ENCODE measurements at regions not wholly inside any gene's neighbourhood (a gene's known extent, or its start where the extent isn't known, plus 50 kb on each side); places are given as distances from the start of the nearest gene placed in this dataset.

DNA sequence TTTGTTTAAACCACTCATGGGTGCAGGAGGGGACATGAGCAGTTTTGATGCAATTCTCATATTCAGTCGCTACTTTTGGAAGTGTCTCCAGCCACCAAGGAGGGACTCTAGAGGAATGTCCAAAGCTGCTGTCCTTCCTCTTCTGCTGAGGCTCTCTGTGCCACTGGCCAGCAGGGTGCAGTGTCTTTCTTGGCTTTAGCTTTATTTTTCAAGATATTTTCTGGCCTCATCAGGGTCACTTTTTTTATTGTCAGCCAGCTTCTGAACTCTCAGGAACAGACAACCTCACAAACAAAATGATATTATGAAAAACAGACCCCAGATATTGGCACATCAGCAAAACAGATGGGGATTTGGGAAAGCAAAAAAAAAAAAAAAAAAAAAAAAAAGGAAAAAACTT is 289.3 kb upstream of the ZSWIM2 start:
- no peak overlapping the region for H2BK5ac ChIP-seq (ENCODE audit: low read depth, low read length, poor library complexity, severe bottlenecking)
- H4K8ac ChIP-seq (ENCODE audit: low read depth in 2 of 2, low read length in 2 of 2) = no peak overlapping the region
- ATAC-seq (ENCODE audit: low read depth) = peak; percentile 65
- intact Hi-C loops (cut with micrococcal nuclease) (loop anchor here (1.0 kb wide), 1 partner anchor 315 kb away; no protein-coding TSS in a partner anchor), dilution Hi-C loops (cut with HindIII; ENCODE audit: low sequenced_read_pairs, unreplicated experiment) (no loop called here), in situ Hi-C loops (cut with MboI; ENCODE audit: low sequenced_read_pairs) (loop anchor here (25.0 kb wide), 1 partner anchor 299 kb away; the partner anchor contains the start of gene CALCRL)
- H4K91ac ChIP-seq (ENCODE audit: insufficient read depth, low read depth, low read length) = no peak overlapping the region
- H3K4me1 ChIP-seq (ENCODE audit: control insufficient read depth, insufficient read depth, low read length) = no peaks in the 10 kb centered on the region
- POLR2A ChIA-PET (ENCODE audit: unreplicated experiment) = interaction anchor here (0.7 kb wide), 1 partner anchor 319 kb away, joined by 18 read pairs; no protein-coding TSS in a partner anchor
- H3K9me1 ChIP-seq (ENCODE audit: insufficient read depth, low read length) = no peaks in the 10 kb centered on the region
- H3K4me2 ChIP-seq (ENCODE audit: low read depth, low read length) = no peak overlapping the region
- no peaks in the 10 kb centered on the region for H3K27me3 ChIP-seq (ENCODE audit: control insufficient read depth, insufficient read depth, low read length)
- no peak overlapping the region for H3K56ac ChIP-seq (ENCODE audit: extremely low read depth, insufficient read depth, low read length)
- no peak overlapping the region for H3K23ac ChIP-seq (ENCODE audit: low read depth, low read length)
- CTCF ChIA-PET = interaction anchor here (0.6 to 1.1 kb wide), 8 partner anchors 13 to 367 kb away, joined by 3 to 4 read pairs (median 4); no protein-coding TSS in a partner anchor
- TF ChIP-seq SMC3 (IDR thresholded peaks at IDR 0.05; ENCODE audit: low read depth, low read length) (0 out of 2 replicates have a peak, but pooled peaks have one; percentile 18), RCOR1 (IDR thresholded peaks at IDR 0.05; ENCODE audit: insufficient replicate concordance, low read length) (no peak), RAD21 (IDR thresholded peaks at IDR 0.05; ENCODE audit: low read length) (peak; percentile 35; the same call in 1 of the 2 replicates)
- TF ChIP-seq, protein P1, sequence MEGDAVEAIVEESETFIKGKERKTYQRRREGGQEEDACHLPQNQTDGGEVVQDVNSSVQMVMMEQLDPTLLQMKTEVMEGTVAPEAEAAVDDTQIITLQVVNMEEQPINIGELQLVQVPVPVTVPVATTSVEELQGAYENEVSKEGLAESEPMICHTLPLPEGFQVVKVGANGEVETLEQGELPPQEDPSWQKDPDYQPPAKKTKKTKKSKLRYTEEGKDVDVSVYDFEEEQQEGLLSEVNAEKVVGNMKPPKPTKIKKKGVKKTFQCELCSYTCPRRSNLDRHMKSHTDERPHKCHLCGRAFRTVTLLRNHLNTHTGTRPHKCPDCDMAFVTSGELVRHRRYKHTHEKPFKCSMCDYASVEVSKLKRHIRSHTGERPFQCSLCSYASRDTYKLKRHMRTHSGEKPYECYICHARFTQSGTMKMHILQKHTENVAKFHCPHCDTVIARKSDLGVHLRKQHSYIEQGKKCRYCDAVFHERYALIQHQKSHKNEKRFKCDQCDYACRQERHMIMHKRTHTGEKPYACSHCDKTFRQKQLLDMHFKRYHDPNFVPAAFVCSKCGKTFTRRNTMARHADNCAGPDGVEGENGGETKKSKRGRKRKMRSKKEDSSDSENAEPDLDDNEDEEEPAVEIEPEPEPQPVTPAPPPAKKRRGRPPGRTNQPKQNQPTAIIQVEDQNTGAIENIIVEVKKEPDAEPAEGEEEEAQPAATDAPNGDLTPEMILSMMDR (conservative IDR thresholded peaks at IDR 0.05; ENCODE audit: low read depth, low read length) = peak; percentile 51
- WGBS, 2 experiments (ENCODE audit: extremely low coverage in 2 of 2, insufficient read length in 1 of 2) = no CpG with 5 or more reads among the region's 1 CpG
- H4K20me1 ChIP-seq (ENCODE audit: insufficient read depth, low read length) = no peaks in the 10 kb centered on the region
- H2AFZ ChIP-seq (replicated peaks; ENCODE audit: low read length, poor library complexity) = no peak overlapping the region
- H3K27ac ChIP-seq (ENCODE audit: insufficient read depth, low read length) = no peak overlapping the region
- H2AK9ac ChIP-seq (replicated peaks; ENCODE audit: low read depth, low read length, poor library complexity) = no peak overlapping the region
- H3K79me1 ChIP-seq (ENCODE audit: low read depth in 1 of 2, low read length in 2 of 2) = no peaks in the 10 kb centered on the region
- no peak overlapping the region for H2BK20ac ChIP-seq (ENCODE audit: low read depth, low read length)
- no peak overlapping the region for H2BK120ac ChIP-seq (ENCODE audit: low read depth, low read length)
- no TSS peak for BruUV-seq (replicated peaks)
- no peak overlapping the region for H2BK15ac ChIP-seq (ENCODE audit: low read depth, low read length)
- H3K4ac ChIP-seq (ENCODE audit: low read depth, low read length) = no peak overlapping the region
- DNase-seq = peak; percentile 21
- H4K5ac ChIP-seq (ENCODE audit: low read depth, low read length) = no peak overlapping the region
- no peaks in the 10 kb centered on the region for H3K36me3 ChIP-seq (ENCODE audit: control insufficient read depth, insufficient read depth, low read length)
- H3K9me3 ChIP-seq (ENCODE audit: control insufficient read depth, insufficient read depth, low read length) = no peaks in the 10 kb centered on the region
- no peak overlapping the region for H3K14ac ChIP-seq (replicated peaks; ENCODE audit: low read depth, low read length)
- H3K9ac ChIP-seq (ENCODE audit: low read depth, low read length) = no peak overlapping the region
- no peak overlapping the region for H2AK5ac ChIP-seq (ENCODE audit: low read depth, low read length)
- H3K4me3 ChIP-seq (ENCODE audit: insufficient read depth, low read depth, low read length) = no peak overlapping the region
- no peak overlapping the region for H3K18ac ChIP-seq (ENCODE audit: low read depth, low read length)
